ENCODE measurements at regions not wholly inside any gene's neighbourhood (a gene's known extent, or its start where the extent isn't known, plus 50 kb on each side); places are given as distances from the start of the nearest gene placed in this dataset.
"Not testable (repeated sequence)": the region's sequence is repeated elsewhere in the genome, so short reads cannot be mapped to it uniquely, and the experiment has no call there.

- no peak for TF ChIP-seq TAF1 (IDR thresholded peaks at IDR 0.05; ENCODE audit: low read depth, low read length)
- TF ChIP-seq POLR2AphosphoS5 (IDR thresholded peaks at IDR 0.05; ENCODE audit: low read depth, low read length) = no peak
- TF ChIP-seq POLR2A (IDR thresholded peaks at IDR 0.05; ENCODE audit: low read depth, low read length) = no peak
- no peak for TF ChIP-seq PAX5 (IDR thresholded peaks at IDR 0.05; ENCODE audit: insufficient read depth, low read length, severe bottlenecking)
- no peak for TF ChIP-seq SPI1 (IDR thresholded peaks at IDR 0.05; ENCODE audit: low read depth, low read length)
- TF ChIP-seq POU2F2 (IDR thresholded peaks at IDR 0.05; ENCODE audit: low read depth, low read length) = no peak
- no peak for FAIRE-seq
- no peak for DNase-seq (ENCODE audit: insufficient read length, low spot score)
These were observed 159.2 kb upstream of the WDFY3 start for GRCh38 chr4:85125688-85126087.

- DNase-seq (ENCODE audit: insufficient read length, low spot score) (no peak), FAIRE-seq (no peak)
- no peak for TF ChIP-seq PAX5 (IDR thresholded peaks at IDR 0.05; ENCODE audit: insufficient read depth, low read length, severe bottlenecking)
- TF ChIP-seq POLR2AphosphoS5 (IDR thresholded peaks at IDR 0.05; ENCODE audit: low read depth, low read length) = no peak
- no peak for TF ChIP-seq SPI1 (IDR thresholded peaks at IDR 0.05; ENCODE audit: low read depth, low read length)
- TF ChIP-seq POU2F2 (IDR thresholded peaks at IDR 0.05; ENCODE audit: low read depth, low read length) = no peak
- no peak for TF ChIP-seq POLR2A (IDR thresholded peaks at IDR 0.05; ENCODE audit: low read depth, low read length)
- no peak for TF ChIP-seq TAF1 (IDR thresholded peaks at IDR 0.05; ENCODE audit: low read depth, low read length)
These were observed 160.6 kb upstream of the WDFY3 start for GRCh38 chr4:85126991-85127591.

GRCh38 chr4:85127653-85128052 lies 161.2 kb upstream of the WDFY3 start:
- DNase-seq (ENCODE audit: insufficient read length, low spot score) (peak; percentile 30), FAIRE-seq (peak; percentile 28)
- TF ChIP-seq SPI1 (IDR thresholded peaks at IDR 0.05; ENCODE audit: low read depth, low read length) (no peak), POLR2A (IDR thresholded peaks at IDR 0.05; ENCODE audit: low read depth, low read length) (no peak), POLR2AphosphoS5 (IDR thresholded peaks at IDR 0.05; ENCODE audit: low read depth, low read length) (no peak), POU2F2 (IDR thresholded peaks at IDR 0.05; ENCODE audit: low read depth, low read length) (no peak), PAX5 (IDR thresholded peaks at IDR 0.05; ENCODE audit: insufficient read depth, low read length, severe bottlenecking) (no peak), TAF1 (IDR thresholded peaks at IDR 0.05; ENCODE audit: low read depth, low read length) (no peak)

- TF ChIP-seq PAX5 (IDR thresholded peaks at IDR 0.05; ENCODE audit: insufficient read depth, low read length, severe bottlenecking) = no peak
- TF ChIP-seq POLR2AphosphoS5 (IDR thresholded peaks at IDR 0.05; ENCODE audit: low read depth, low read length) = no peak
- TF ChIP-seq SPI1 (IDR thresholded peaks at IDR 0.05; ENCODE audit: low read depth, low read length) = no peak
- TF ChIP-seq POU2F2 (IDR thresholded peaks at IDR 0.05; ENCODE audit: low read depth, low read length) = no peak
- TF ChIP-seq POLR2A (IDR thresholded peaks at IDR 0.05; ENCODE audit: low read depth, low read length) = no peak
- TF ChIP-seq TAF1 (IDR thresholded peaks at IDR 0.05; ENCODE audit: low read depth, low read length) = no peak
- FAIRE-seq (no peak), DNase-seq (ENCODE audit: insufficient read length, low spot score) (no peak)
These were observed 162.0 kb upstream of the WDFY3 start for GRCh38 chr4:85128246-85129204.

- FAIRE-seq; DNase-seq (ENCODE audit: insufficient read length, low spot score): not testable (repeated sequence)
These were observed 163.1 kb upstream of the WDFY3 start for GRCh38 chr4:85129354-85130125.

GRCh38 chr4:85132117-85132516 lies 165.6 kb upstream of the WDFY3 start:
- DNase-seq (ENCODE audit: insufficient read length, low spot score) = no peak
- FAIRE-seq = no peak
- no peak for TF ChIP-seq POLR2A (IDR thresholded peaks at IDR 0.05; ENCODE audit: low read depth, low read length)
- TF ChIP-seq POLR2AphosphoS5 (IDR thresholded peaks at IDR 0.05; ENCODE audit: low read depth, low read length) = no peak
- no peak for TF ChIP-seq PAX5 (IDR thresholded peaks at IDR 0.05; ENCODE audit: insufficient read depth, low read length, severe bottlenecking)
- TF ChIP-seq SPI1 (IDR thresholded peaks at IDR 0.05; ENCODE audit: low read depth, low read length) = no peak
- no peak for TF ChIP-seq TAF1 (IDR thresholded peaks at IDR 0.05; ENCODE audit: low read depth, low read length)
- TF ChIP-seq POU2F2 (IDR thresholded peaks at IDR 0.05; ENCODE audit: low read depth, low read length) = no peak

- FAIRE-seq = no peak
- DNase-seq (ENCODE audit: insufficient read length, low spot score) = no peak
- TF ChIP-seq POU2F2 (IDR thresholded peaks at IDR 0.05; ENCODE audit: low read depth, low read length) (no peak), POLR2A (IDR thresholded peaks at IDR 0.05; ENCODE audit: low read depth, low read length) (no peak), PAX5 (IDR thresholded peaks at IDR 0.05; ENCODE audit: insufficient read depth, low read length, severe bottlenecking) (no peak), SPI1 (IDR thresholded peaks at IDR 0.05; ENCODE audit: low read depth, low read length) (no peak), TAF1 (IDR thresholded peaks at IDR 0.05; ENCODE audit: low read depth, low read length) (no peak)
These were observed 166.1 kb upstream of the WDFY3 start for GRCh38 chr4:85132570-85132969.

- FAIRE-seq = not testable (repeated sequence)
These were observed 173.3 kb upstream of the WDFY3 start for GRCh38 chr4:85139749-85140148.

GRCh38 chr4:85142451-85142850 lies 176.0 kb upstream of the WDFY3 start:
- TF ChIP-seq POLR2A (IDR thresholded peaks at IDR 0.05; ENCODE audit: low read depth, low read length) (no peak), POU2F2 (IDR thresholded peaks at IDR 0.05; ENCODE audit: low read depth, low read length) (no peak), TAF1 (IDR thresholded peaks at IDR 0.05; ENCODE audit: low read depth, low read length) (no peak), SPI1 (IDR thresholded peaks at IDR 0.05; ENCODE audit: low read depth, low read length) (no peak), PAX5 (IDR thresholded peaks at IDR 0.05; ENCODE audit: insufficient read depth, low read length, severe bottlenecking) (no peak), POLR2AphosphoS5 (IDR thresholded peaks at IDR 0.05; ENCODE audit: low read depth, low read length) (no peak)
- FAIRE-seq (no peak), DNase-seq (ENCODE audit: insufficient read length, low spot score) (no peak)

More at GRCh38 chr4:85139749-85140148, 173.3 kb upstream of the WDFY3 start:
- DNase-seq (ENCODE audit: insufficient read length, low spot score) = not testable (repeated sequence)

All from GM12891 (cell line).